ENCODE measurements at regions not wholly inside any gene's neighbourhood (a gene's known extent, or its start where the extent isn't known, plus 50 kb on each side); places are given as distances from the start of the nearest gene placed in this dataset.

DNA sequence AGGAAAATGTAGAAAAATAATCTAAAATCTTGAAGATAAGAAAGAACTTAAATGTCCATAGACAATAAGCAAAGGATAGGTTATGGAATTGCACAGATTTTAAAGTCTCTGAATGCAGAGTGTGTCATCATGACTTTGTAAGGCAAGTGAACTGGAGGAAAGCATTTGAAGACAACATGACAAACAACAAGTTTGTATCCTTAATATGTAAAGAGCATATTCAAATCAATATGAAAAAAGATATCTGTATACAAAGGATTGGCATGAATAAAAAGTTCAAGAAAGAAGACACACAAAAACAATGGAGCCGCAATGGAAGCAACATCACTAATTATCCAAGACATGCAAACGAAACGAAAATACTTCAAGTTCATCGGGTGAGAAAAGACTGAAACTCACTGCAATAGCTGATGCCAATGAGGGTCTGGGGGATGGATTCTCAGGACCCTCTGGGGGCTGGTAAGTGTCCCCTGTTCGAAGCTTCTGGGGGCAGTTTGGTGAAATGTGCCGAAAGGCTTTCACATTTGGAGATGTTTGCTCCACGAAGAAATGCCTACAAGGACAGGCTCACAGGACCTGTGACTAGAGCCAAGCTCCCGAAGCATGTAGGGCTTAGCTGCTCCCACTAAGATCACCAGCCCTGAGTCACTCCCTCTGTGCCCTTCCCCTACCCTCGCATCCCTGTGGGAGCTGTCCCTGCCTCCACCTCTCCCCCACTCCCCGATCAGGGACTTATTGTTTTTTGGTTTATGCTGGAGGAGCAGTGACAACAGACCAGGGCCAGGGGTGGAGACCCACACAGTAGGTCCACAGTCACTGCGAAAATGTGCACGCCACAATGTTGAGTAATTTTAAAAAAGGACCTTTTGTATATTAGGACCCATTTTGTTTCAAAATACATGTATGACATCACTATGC, 345.7 kb upstream of the SFSWAP start:
- no peak for TF ChIP-seq CTCF (conservative IDR thresholded peaks at IDR 0.05; ENCODE audit: low read depth, low read length)
- no peak for TF ChIP-seq POLR2A (IDR thresholded peaks at IDR 0.05; ENCODE audit: low read depth, low read length)
- TF ChIP-seq SMC3 (IDR thresholded peaks at IDR 0.05; ENCODE audit: low read depth, low read length), result no peak

Data from IMR-90 (cell line).